Activated B cell treated with CpG ODN at 0.5 μM for 24 hours (primary cell): ENCODE measurements at regions not wholly inside any gene's neighbourhood (a gene's known extent, or its start where the extent isn't known, plus 50 kb on each side); places are given as distances from the start of the nearest gene placed in this dataset.

ENCODE experiments used
- ATAC-seq: fragments of 200-7000 bp; cut with Tn5 transposase; one replicate; pipeline ENCODE4 v1.10.0; 2021; ENCODE audit warnings: low read depth, mild to moderate bottlenecking, moderate library complexity
- CTCF ChIA-PET: fragments of 350-600 bp; sonication (Branson Sonifier 250); formaldehyde crosslinking; loops from one replicate; lab custom pipeline; 2021; ENCODE audit warnings: antibody characterized with exemption; lab: Charles Lee
- POLR2A ChIA-PET: fragments of 350-600 bp; sonication (Branson Sonifier 250); formaldehyde crosslinking; loops from one replicate; lab custom pipeline; 2021; ENCODE audit warnings: antibody characterized with exemption; lab: Charles Lee
- DNase-seq: peaks from one replicate; pipeline ENCODE4 v3.0.0; 2022
- H3K27ac Mint-ChIP-seq: one replicate; pipeline ENCODE4 v1.8.0; 2020; ENCODE audit warnings: mixed read lengths
- H3K27me3 Mint-ChIP-seq: one replicate; pipeline ENCODE4 v1.8.0; 2021; ENCODE audit warnings: mixed read lengths
- H3K36me3 Mint-ChIP-seq: one replicate; pipeline ENCODE4 v1.8.0; 2021; ENCODE audit warnings: low read depth, mixed read lengths
- H3K4me1 Mint-ChIP-seq: one replicate; pipeline ENCODE4 v1.8.0; 2021; ENCODE audit warnings: mixed read lengths
- H3K4me3 Mint-ChIP-seq: one replicate; pipeline ENCODE4 v1.8.0; 2020; ENCODE audit warnings: mild to moderate bottlenecking, mixed read lengths
- H3K9me3 Mint-ChIP-seq: one replicate; pipeline ENCODE4 v1.8.0; 2020; ENCODE audit warnings: mixed read lengths
- intact Hi-C: fragments of 100-400 bp; cut with micrococcal nuclease; formaldehyde crosslinking; loops from one replicate; pipeline ENCODE4 v1.15.1; 2024
- TF ChIP-seq, protein P1 (sequence below): fragments of 200-600 bp; IDR thresholded peaks from one replicate; pipeline ENCODE4 v1.8.0; 2022; ENCODE audit warnings: antibody characterized with exemption, mild to moderate bottlenecking

DNA sequence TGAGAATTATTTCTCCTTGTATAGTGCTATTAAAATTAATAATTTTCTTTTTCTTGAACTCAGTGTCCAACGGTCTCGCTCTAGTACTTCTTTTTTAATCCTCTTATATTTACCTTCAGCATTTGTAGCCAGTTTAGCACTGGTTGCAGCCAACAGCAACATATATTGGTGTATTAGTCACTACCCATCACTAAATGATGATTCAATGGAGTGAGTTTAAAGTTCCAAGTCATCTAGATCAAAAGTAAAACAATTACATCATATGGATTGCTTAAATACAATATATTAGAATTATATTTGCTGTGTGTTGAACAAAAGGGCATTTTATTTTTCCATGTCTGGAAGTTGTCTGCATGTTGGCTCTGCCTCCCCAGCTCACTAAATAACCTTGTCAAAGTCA is 591.8 kb downstream of the ADGRL2 start:
- intact Hi-C loops = no loop called here
- CTCF ChIA-PET = no interaction called here
- Mint-ChIP-seq H3K27ac (no peak overlapping the region), H3K9me3 (no peaks in the 10 kb centered on the region), H3K4me1 (no peaks in the 10 kb centered on the region), H3K36me3 (no peaks in the 10 kb centered on the region), H3K27me3 (no peaks in the 10 kb centered on the region), H3K4me3 (no peak overlapping the region)
- POLR2A ChIA-PET = no interaction called here
- no peak for DNase-seq
- TF ChIP-seq, protein P1, sequence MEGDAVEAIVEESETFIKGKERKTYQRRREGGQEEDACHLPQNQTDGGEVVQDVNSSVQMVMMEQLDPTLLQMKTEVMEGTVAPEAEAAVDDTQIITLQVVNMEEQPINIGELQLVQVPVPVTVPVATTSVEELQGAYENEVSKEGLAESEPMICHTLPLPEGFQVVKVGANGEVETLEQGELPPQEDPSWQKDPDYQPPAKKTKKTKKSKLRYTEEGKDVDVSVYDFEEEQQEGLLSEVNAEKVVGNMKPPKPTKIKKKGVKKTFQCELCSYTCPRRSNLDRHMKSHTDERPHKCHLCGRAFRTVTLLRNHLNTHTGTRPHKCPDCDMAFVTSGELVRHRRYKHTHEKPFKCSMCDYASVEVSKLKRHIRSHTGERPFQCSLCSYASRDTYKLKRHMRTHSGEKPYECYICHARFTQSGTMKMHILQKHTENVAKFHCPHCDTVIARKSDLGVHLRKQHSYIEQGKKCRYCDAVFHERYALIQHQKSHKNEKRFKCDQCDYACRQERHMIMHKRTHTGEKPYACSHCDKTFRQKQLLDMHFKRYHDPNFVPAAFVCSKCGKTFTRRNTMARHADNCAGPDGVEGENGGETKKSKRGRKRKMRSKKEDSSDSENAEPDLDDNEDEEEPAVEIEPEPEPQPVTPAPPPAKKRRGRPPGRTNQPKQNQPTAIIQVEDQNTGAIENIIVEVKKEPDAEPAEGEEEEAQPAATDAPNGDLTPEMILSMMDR = no peak
- no peak for ATAC-seq

DNA sequence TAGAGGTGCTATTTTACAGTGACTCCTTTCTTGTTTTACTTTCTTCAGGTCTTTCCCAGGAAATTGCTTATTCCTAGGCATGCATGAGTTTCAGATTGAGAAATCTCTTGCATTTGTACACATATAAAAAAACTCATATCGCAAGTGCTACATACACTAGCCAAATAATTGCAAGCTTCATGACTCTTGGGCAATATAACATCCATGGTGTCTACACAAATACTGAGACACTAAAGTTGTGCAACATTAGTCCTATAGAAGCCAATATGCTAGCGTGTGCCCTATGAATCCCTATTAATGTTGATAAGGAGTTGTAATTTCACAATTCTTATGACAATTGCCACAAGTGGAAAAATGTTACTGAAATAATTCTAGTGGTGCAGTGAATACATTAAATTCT is 591.0 kb downstream of the ADGRL2 start:
- ATAC-seq = no peak
- Mint-ChIP-seq H3K4me3 (no peak overlapping the region), H3K27me3 (no peaks in the 10 kb centered on the region)

DNA sequence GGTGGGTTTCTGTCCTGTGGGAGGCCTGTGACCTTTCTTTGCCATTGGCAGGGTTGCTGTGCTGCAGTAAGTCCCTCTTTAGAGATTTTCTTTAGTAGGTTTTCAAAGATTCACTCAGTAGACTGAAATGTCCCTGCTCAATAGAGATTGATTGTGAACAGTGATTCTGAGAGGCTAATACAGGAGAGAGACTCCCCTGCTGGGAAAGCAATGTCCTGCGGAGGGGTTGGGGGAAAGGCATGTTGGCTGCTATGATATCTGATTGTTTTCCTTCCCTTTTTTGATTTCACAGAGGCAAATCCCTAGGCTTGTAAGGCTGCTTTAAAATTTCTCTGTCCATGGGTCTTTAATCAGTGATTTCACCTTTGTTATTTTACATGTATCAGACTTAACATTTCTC is 589.9 kb downstream of the ADGRL2 start:
- H3K9me3 Mint-ChIP-seq = no peaks in the 10 kb centered on the region

More for the DNA sequence above, 591.0 kb downstream of the ADGRL2 start:
- ChIA-PET POLR2A (no interaction called here), CTCF (no interaction called here)
- TF ChIP-seq, protein P1 = no peak
- Mint-ChIP-seq H3K36me3 (no peaks in the 10 kb centered on the region), H3K9me3 (no peaks in the 10 kb centered on the region), H3K27ac (no peak overlapping the region), H3K4me1 (no peaks in the 10 kb centered on the region)
- no peak for DNase-seq
- intact Hi-C loops = no loop called here

DNA sequence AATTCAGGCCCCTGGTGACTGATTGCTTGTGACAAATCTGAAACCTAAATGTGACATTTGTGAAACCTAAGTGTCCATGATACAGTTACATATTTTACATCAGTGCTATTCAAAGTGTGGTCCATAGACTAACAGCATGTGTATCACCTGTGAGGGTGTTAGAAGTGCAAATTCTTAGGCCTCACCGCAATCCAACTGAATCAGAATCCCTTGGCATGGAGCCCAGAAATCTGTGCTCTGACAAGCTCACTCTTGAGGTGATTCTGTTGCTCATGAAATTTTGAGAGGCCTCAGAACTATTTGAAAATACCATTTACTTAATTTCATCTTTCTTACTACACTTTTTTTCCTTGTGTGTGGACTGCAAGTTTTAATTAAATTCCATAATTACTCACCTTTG is 587.9 kb downstream of the ADGRL2 start:
- ATAC-seq (no peak), DNase-seq (no peak)
- Mint-ChIP-seq H3K36me3 (no peaks in the 10 kb centered on the region), H3K27me3 (no peaks in the 10 kb centered on the region), H3K4me3 (no peak overlapping the region), H3K9me3 (no peaks in the 10 kb centered on the region), H3K4me1 (no peaks in the 10 kb centered on the region), H3K27ac (no peak overlapping the region)
- TF ChIP-seq, protein P1 = no peak
- intact Hi-C loops = no loop called here
- ChIA-PET POLR2A (no interaction called here), CTCF (no interaction called here)

More for the DNA sequence above, 589.9 kb downstream of the ADGRL2 start:
- no peaks in the 10 kb centered on the region for H3K4me1 Mint-ChIP-seq
- no peaks in the 10 kb centered on the region for H3K36me3 Mint-ChIP-seq
- no peaks in the 10 kb centered on the region for H3K27me3 Mint-ChIP-seq
- ChIA-PET POLR2A (no interaction called here), CTCF (no interaction called here)
- no peak overlapping the region for H3K27ac Mint-ChIP-seq
- no peak overlapping the region for H3K4me3 Mint-ChIP-seq
- intact Hi-C loops = no loop called here
- DNase-seq (no peak), ATAC-seq (no peak)
- TF ChIP-seq, protein P1 = no peak

DNA sequence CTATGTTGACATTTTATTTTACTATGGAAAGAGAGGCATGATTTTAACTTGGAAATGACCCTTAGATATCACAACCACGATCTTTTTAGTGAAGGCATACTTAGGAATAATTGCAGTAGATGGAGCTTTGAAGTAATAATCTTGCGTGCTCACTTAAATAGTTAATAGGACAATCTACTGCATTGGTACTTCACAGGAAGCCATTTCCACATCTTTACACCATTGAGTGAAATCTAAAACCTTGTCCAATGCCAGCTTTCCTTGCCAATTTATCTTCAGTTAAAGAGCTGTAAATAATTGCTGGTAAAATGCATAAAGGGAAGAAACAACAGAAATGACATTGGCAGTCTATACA is 586.3 kb downstream of the ADGRL2 start:
- H3K4me3 Mint-ChIP-seq = no peak overlapping the region
- no peak overlapping the region for H3K27ac Mint-ChIP-seq
- ChIA-PET POLR2A (no interaction called here), CTCF (no interaction called here)
- intact Hi-C loops = no loop called here
- no peaks in the 10 kb centered on the region for H3K27me3 Mint-ChIP-seq
- no peaks in the 10 kb centered on the region for H3K4me1 Mint-ChIP-seq
- TF ChIP-seq, protein P1 = no peak
- ATAC-seq (no peak), DNase-seq (no peak)
- H3K36me3 Mint-ChIP-seq = no peaks in the 10 kb centered on the region
- H3K9me3 Mint-ChIP-seq = no peaks in the 10 kb centered on the region
